WTC11 (cell line): ENCODE measurements at regions not wholly inside any gene's neighbourhood (a gene's known extent, or its start where the extent isn't known, plus 50 kb on each side); places are given as distances from the start of the nearest gene placed in this dataset.

Source experiments
- ATAC-seq: fragments of 200-7000 bp; cut with Tn5 transposase; 2 replicates; pipeline ENCODE4 v1.10.0; 2021; ENCODE audit warnings: mild to moderate bottlenecking, moderate library complexity
- CTCF ChIA-PET: fragments of 300-600 bp; sonication (Branson Sonifier 250); formaldehyde crosslinking; loops from one replicate; lab custom pipeline; 2021; ENCODE audit warnings: antibody characterized with exemption; lab: Charles Lee
- POLR2A ChIA-PET: fragments of 350-600 bp; sonication (Branson Sonifier 250); formaldehyde crosslinking; loops from one replicate; lab custom pipeline; 2021; ENCODE audit warnings: antibody characterized with exemption; lab: Charles Lee
- DNase-seq: peaks from one replicate; pipeline ENCODE4 v3.0.0; 2021; ENCODE audit warnings: low spot score
- H3K27ac Mint-ChIP-seq: 2 replicates; pipeline ENCODE4 v1.8.0; 2021; ENCODE audit warnings: mixed read lengths
- H3K27me3 Mint-ChIP-seq: 2 replicates; pipeline ENCODE4 v1.8.0; 2021; ENCODE audit warnings: low read depth, mild to moderate bottlenecking, moderate library complexity, mixed read lengths
- H3K36me3 Mint-ChIP-seq: 2 replicates; pipeline ENCODE4 v1.8.0; 2021; ENCODE audit warnings: mixed read lengths
- H3K4me1 Mint-ChIP-seq: 2 replicates; pipeline ENCODE4 v1.8.0; 2022; ENCODE audit warnings: mixed read lengths
- H3K4me3 Mint-ChIP-seq: 2 replicates; pipeline ENCODE4 v1.8.0; 2021; ENCODE audit warnings: mild to moderate bottlenecking, moderate library complexity, mixed read lengths
- H3K9me3 Mint-ChIP-seq: 2 replicates; pipeline ENCODE4 v1.8.0; 2021; ENCODE audit warnings: mixed read lengths
- ARID4B ChIP-seq: sonication (generic); formaldehyde crosslinking; IDR thresholded peaks from 2 replicates; pipeline ENCODE4 v1.8.0; 2023; ENCODE audit warnings: missing genetic modification reagents, mild to moderate bottlenecking, borderline replicate concordance
- E2F1 ChIP-seq: sonication (generic); formaldehyde crosslinking; IDR thresholded peaks from 2 replicates; pipeline ENCODE4 v1.8.0; 2022; ENCODE audit warnings: mild to moderate bottlenecking, missing genetic modification reagents
- ESRRA ChIP-seq: sonication (generic); formaldehyde crosslinking; IDR thresholded peaks from 2 replicates; pipeline ENCODE4 v1.8.1; 2022; ENCODE audit warnings: mild to moderate bottlenecking, missing genetic modification reagents, borderline replicate concordance
- HMGA2 ChIP-seq: fragments of 250-450 bp; sonication (Bioruptor Pico); IDR thresholded peaks from 2 replicates; pipeline ENCODE4 v1.4.0; 2021; ENCODE audit warnings: mild to moderate bottlenecking, moderate library complexity
- HMGXB4 ChIP-seq: sonication (generic); formaldehyde crosslinking; IDR thresholded peaks from 2 replicates; pipeline ENCODE4 v1.8.1; 2023; ENCODE audit warnings: mild to moderate bottlenecking, moderate library complexity, missing genetic modification reagents
- IRF1 ChIP-seq: sonication (generic); formaldehyde crosslinking; IDR thresholded peaks from 2 replicates; pipeline ENCODE4 v1.8.0; 2023; ENCODE audit warnings: missing genetic modification reagents
- JUN ChIP-seq: sonication (generic); formaldehyde crosslinking; IDR thresholded peaks from 2 replicates; pipeline ENCODE4 v1.8.0; 2023; ENCODE audit warnings: mild to moderate bottlenecking, missing genetic modification reagents
- MXD4 ChIP-seq: fragments of 250-450 bp; sonication (Bioruptor Pico); IDR thresholded peaks from 2 replicates; pipeline ENCODE4 v1.8.0; 2021; ENCODE audit warnings: mild to moderate bottlenecking, moderate library complexity, borderline replicate concordance
- RELA ChIP-seq: sonication (generic); formaldehyde crosslinking; IDR thresholded peaks from 2 replicates; pipeline ENCODE4 v1.8.1; 2022; ENCODE audit warnings: missing genetic modification reagents, mild to moderate bottlenecking, borderline replicate concordance
- RORB ChIP-seq: fragments of 250-450 bp; sonication (Bioruptor Pico); IDR thresholded peaks from 2 replicates; pipeline ENCODE4 v1.9.0; 2021; ENCODE audit warnings: mild to moderate bottlenecking
- SMAD3 ChIP-seq: sonication (generic); formaldehyde crosslinking; IDR thresholded peaks from 2 replicates; pipeline ENCODE4 v1.8.0; 2022; ENCODE audit warnings: missing genetic modification reagents, mild to moderate bottlenecking, borderline replicate concordance
- SMAD4 ChIP-seq: sonication (generic); formaldehyde crosslinking; IDR thresholded peaks from 2 replicates; pipeline ENCODE4 v1.8.0; 2022; ENCODE audit warnings: mild to moderate bottlenecking, missing genetic modification reagents
- STAT6 ChIP-seq: sonication (generic); formaldehyde crosslinking; conservative IDR thresholded peaks from 2 replicates; pipeline ENCODE4 v1.8.1; 2023; ENCODE audit warnings: mild to moderate bottlenecking, low read depth, missing genetic modification reagents, moderate library complexity
- TP53 ChIP-seq: sonication (generic); formaldehyde crosslinking; IDR thresholded peaks from 2 replicates; pipeline ENCODE4 v1.8.1; 2023; ENCODE audit warnings: mild to moderate bottlenecking, missing genetic modification reagents
- USF2 ChIP-seq: sonication (generic); formaldehyde crosslinking; IDR thresholded peaks from 2 replicates; pipeline ENCODE4 v1.8.1; 2023; ENCODE audit warnings: mild to moderate bottlenecking, missing genetic modification reagents, moderate library complexity
- ZNF121 ChIP-seq: sonication (generic); formaldehyde crosslinking; IDR thresholded peaks from 2 replicates; pipeline ENCODE4 v1.8.0; 2023; ENCODE audit warnings: missing genetic modification reagents
- ZNF512 ChIP-seq: sonication (generic); formaldehyde crosslinking; IDR thresholded peaks from 2 replicates; pipeline ENCODE4 v1.8.1; 2022; ENCODE audit warnings: missing genetic modification reagents, borderline replicate concordance
- ZNF671 ChIP-seq: fragments of 250-450 bp; sonication (Bioruptor Pico); IDR thresholded peaks from 2 replicates; pipeline ENCODE4 v1.8.0; 2021; ENCODE audit warnings: mild to moderate bottlenecking
- TF ChIP-seq, protein P1 (sequence below): sonication (generic); formaldehyde crosslinking; IDR thresholded peaks from 2 replicates; pipeline ENCODE4 v1.8.1; 2023; ENCODE audit warnings: mild to moderate bottlenecking, missing genetic modification reagents

GRCh38 chr4:63214076-63214475, 1195.2 kb downstream of the TECRL start:
- H3K36me3 Mint-ChIP-seq: no peaks in the 10 kb centered on the region
- no peak overlapping the region for H3K27ac Mint-ChIP-seq
- peaks cover 4% of the 10 kb centered on the region; the same call in 1 of the 2 replicates for H3K4me1 Mint-ChIP-seq
- DNase-seq (no peak), ATAC-seq (no peak)
- CTCF ChIA-PET: no interaction called here
- POLR2A ChIA-PET: no interaction called here
- peaks cover 34% of the 10 kb centered on the region for H3K9me3 Mint-ChIP-seq
- no peak overlapping the region for H3K4me3 Mint-ChIP-seq
- H3K27me3 Mint-ChIP-seq: no peaks in the 10 kb centered on the region
- TF ChIP-seq SMAD3: no peak
- TF ChIP-seq JUN (CRISPR knock-in tag): no peak
- TF ChIP-seq HMGA2 (CRISPR knock-in tag): no peak
- TF ChIP-seq MXD4 (CRISPR knock-in tag): no peak
- no peak for TF ChIP-seq USF2 (CRISPR knock-in tag)
- TF ChIP-seq ARID4B (CRISPR knock-in tag): no peak
- TF ChIP-seq HMGXB4 (CRISPR knock-in tag): no peak
- TF ChIP-seq ZNF671: no peak
- TF ChIP-seq RELA (CRISPR knock-in tag): no peak
- no peak for TF ChIP-seq IRF1 (CRISPR knock-in tag)
- TF ChIP-seq E2F1 (CRISPR knock-in tag): no peak
- no peak for TF ChIP-seq TP53
- TF ChIP-seq, protein P1, sequence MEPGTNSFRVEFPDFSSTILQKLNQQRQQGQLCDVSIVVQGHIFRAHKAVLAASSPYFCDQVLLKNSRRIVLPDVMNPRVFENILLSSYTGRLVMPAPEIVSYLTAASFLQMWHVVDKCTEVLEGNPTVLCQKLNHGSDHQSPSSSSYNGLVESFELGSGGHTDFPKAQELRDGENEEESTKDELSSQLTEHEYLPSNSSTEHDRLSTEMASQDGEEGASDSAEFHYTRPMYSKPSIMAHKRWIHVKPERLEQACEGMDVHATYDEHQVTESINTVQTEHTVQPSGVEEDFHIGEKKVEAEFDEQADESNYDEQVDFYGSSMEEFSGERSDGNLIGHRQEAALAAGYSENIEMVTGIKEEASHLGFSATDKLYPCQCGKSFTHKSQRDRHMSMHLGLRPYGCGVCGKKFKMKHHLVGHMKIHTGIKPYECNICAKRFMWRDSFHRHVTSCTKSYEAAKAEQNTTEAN (CRISPR knock-in tag): no peak
- no peak for TF ChIP-seq SMAD4 (CRISPR knock-in tag)
- TF ChIP-seq ESRRA: no peak
- no peak for TF ChIP-seq RORB (CRISPR knock-in tag)
- no peak for TF ChIP-seq STAT6 (CRISPR knock-in tag)
- TF ChIP-seq ZNF121: no peak
- TF ChIP-seq ZNF512: no peak
- TF ChIP-seq, all 79 proteins: peak for 0
